ENCODE measurements at regions not wholly inside any gene's neighbourhood (a gene's known extent, or its start where the extent isn't known, plus 50 kb on each side); places are given as distances from the start of the nearest gene placed in this dataset.

DNA sequence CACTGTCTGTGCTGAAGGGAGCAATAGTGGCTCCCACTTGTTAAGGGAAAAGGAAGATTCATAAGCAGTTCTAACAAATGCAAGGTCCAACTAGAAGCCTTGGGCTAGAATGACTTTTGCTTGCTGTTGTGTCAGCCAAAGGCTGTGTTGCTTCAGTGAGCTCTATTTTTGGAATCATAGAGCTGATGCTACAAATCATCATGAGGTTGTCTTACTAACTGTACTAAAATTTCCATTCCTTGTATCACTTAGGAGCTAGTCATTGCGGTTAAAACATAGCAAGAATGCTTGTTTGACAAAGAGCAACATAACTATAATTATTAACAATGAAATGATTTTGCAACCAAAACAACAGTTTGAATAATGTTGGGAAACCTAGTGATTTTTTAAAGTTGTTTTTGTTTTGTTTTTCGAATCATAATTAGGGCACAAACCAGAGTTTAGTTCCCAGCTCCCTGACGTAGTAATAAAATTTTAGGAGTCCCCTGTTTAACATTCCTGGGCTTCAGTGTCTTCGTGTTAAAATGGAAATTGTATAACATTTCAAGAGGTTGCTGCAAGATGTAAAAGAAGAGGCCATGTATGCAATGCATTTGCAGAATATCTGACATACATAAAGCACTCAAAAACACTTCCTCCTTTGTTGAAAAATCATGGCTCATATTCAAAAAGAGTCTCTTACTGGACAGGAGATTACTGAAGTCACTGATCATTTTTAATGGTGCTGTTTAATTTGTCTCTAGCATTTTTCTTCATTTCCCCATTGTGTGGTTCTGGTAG, 183.4 kb downstream of the MACC1 start:
- intact Hi-C loops (cut with micrococcal nuclease), result no loop called here
- POLR2A ChIA-PET (ENCODE audit: partially characterized antibody), result no interaction called here
- Mint-ChIP-seq H3K36me3 (no peaks in the 10 kb centered on the region), H3K4me1 (no peaks in the 10 kb centered on the region), H3K4me3 (no peak overlapping the region), H3K27me3 (no peaks in the 10 kb centered on the region), H3K9me3 (peaks cover 0 to 4% (median 0%) of the 10 kb centered on the region in 8 donors), H3K27ac (no peak overlapping the region)
- DNase-seq, result no peak
- no peaks in the 10 kb centered on the region for H3K36me3 ChIP-seq (ENCODE audit: insufficient read depth, low read length)
- CTCF ChIA-PET (ENCODE audit: partially characterized antibody), result no interaction called here
- H3K4me3 ChIP-seq (ENCODE audit: low read length in 2 of 2), result no peak overlapping the region
- H3K4me1 ChIP-seq (ENCODE audit: insufficient read depth, low read length), result no peaks in the 10 kb centered on the region
- no peak overlapping the region for H3K27ac ChIP-seq (ENCODE audit: low read depth, low read length)
- H3K27me3 ChIP-seq (ENCODE audit: insufficient read depth, low read length), result no peaks in the 10 kb centered on the region
- H3K9me3 ChIP-seq (ENCODE audit: control insufficient read depth in 1 of 2, low read length in 2 of 2), result no peaks in the 10 kb centered on the region

DNA sequence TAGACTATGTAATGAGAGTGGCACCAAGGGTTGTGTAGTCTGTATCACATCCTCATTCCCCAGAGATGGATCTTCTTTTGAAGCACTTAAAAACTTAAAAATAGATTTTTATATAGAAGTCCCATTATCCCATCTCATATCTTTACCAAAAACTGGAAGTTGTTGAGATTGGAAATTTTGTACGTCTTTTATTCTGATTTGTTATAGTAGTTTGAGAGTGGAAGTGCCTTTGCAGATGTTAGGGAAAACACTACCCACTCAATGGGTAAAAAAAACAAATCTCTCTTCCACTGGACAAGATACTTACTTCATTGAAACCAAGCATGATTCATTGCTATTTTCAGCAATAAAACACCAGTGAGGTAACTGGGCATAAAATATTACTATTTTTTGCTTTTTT, 184.4 kb downstream of the MACC1 start:
- H3K4me1 Mint-ChIP-seq, result no peaks in the 10 kb centered on the region
- peaks cover 0 to 4% (median 1%) of the 10 kb centered on the region in 8 donors for H3K9me3 Mint-ChIP-seq
- H3K27me3 Mint-ChIP-seq, result no peaks in the 10 kb centered on the region
- no peak for DNase-seq
- H3K36me3 Mint-ChIP-seq, result no peaks in the 10 kb centered on the region
- Histone ChIP-seq H3K36me3 (ENCODE audit: insufficient read depth, low read length) (no peaks in the 10 kb centered on the region), H3K9me3 (ENCODE audit: control insufficient read depth in 1 of 2, low read length in 2 of 2) (no peaks in the 10 kb centered on the region), H3K4me1 (ENCODE audit: insufficient read depth, low read length) (no peaks in the 10 kb centered on the region), H3K27me3 (ENCODE audit: insufficient read depth, low read length) (no peaks in the 10 kb centered on the region), H3K27ac (ENCODE audit: low read depth, low read length) (no peak overlapping the region), H3K4me3 (ENCODE audit: low read length in 2 of 2) (no peak overlapping the region)
- intact Hi-C loops (cut with micrococcal nuclease), result no loop called here
- ChIA-PET CTCF (ENCODE audit: partially characterized antibody) (no interaction called here), POLR2A (ENCODE audit: partially characterized antibody) (no interaction called here)
- H3K27ac Mint-ChIP-seq, result no peak overlapping the region
- H3K4me3 Mint-ChIP-seq, result no peak overlapping the region

DNA sequence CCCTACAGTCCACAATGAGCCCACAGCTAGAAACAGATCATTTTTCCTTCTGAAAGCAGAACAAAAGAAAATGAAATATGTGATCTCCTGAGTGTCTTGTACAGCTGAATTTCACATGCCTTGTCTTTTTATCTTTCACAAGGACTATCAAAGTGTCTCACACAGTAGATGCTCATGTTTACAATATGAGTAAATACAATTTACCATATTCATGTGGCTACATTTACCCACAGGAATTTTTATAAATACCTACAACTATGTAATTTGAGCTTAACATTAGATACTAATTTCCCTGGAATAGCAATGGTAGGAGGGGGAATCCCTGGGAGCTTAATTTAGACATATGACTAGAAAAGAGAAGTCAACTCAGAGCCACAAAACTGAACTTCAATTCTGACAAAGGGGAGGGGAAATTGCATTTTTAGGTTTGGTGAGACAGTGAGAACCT, 186.2 kb downstream of the MACC1 start:
- ChIA-PET POLR2A (ENCODE audit: partially characterized antibody) (no interaction called here), CTCF (ENCODE audit: partially characterized antibody) (no interaction called here)
- H3K27ac ChIP-seq (ENCODE audit: low read depth, low read length), result no peak overlapping the region
- Mint-ChIP-seq H3K9me3 (peaks cover 0 to 9% (median 4%) of the 10 kb centered on the region in 8 donors), H3K27ac (no peak overlapping the region), H3K36me3 (no peaks in the 10 kb centered on the region), H3K4me1 (no peaks in the 10 kb centered on the region), H3K27me3 (no peaks in the 10 kb centered on the region), H3K4me3 (no peak overlapping the region)
- H3K4me3 ChIP-seq (ENCODE audit: low read length in 2 of 2), result no peak overlapping the region
- no peaks in the 10 kb centered on the region for H3K9me3 ChIP-seq (ENCODE audit: control insufficient read depth in 1 of 2, low read length in 2 of 2)
- no peak for DNase-seq
- intact Hi-C loops (cut with micrococcal nuclease), result no loop called here
- H3K4me1 ChIP-seq (ENCODE audit: insufficient read depth, low read length), result no peaks in the 10 kb centered on the region
- no peaks in the 10 kb centered on the region for H3K27me3 ChIP-seq (ENCODE audit: insufficient read depth, low read length)
- no peaks in the 10 kb centered on the region for H3K36me3 ChIP-seq (ENCODE audit: insufficient read depth, low read length)

DNA sequence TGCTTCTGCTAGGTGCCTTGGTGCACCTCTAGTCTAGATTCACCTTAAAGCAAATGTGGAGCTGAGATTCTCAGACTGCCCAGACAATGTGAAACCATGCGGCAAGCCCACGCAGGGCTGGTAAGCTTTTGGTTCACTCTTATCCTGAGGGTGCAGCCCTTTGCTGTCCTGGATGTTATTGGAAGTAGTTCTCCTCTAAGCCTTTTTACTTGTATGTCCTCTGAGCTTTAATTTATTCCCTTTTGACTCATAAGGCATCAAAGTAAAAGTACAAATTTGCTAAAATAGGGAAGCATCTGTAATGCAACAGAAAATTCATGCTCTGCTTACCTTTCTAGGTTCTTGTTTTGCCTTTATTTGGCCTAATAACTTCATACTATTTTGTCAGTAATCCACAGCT, 186.8 kb downstream of the MACC1 start:
- no peaks in the 10 kb centered on the region for H3K27me3 ChIP-seq (ENCODE audit: insufficient read depth, low read length)
- intact Hi-C loops (cut with micrococcal nuclease), result no loop called here
- H3K9me3 ChIP-seq (ENCODE audit: control insufficient read depth in 1 of 2, low read length in 2 of 2), result no peaks in the 10 kb centered on the region
- Mint-ChIP-seq H3K27ac (no peak overlapping the region), H3K4me3 (no peak overlapping the region), H3K9me3 (peaks cover 2 to 9% (median 4%) of the 10 kb centered on the region in 8 donors), H3K27me3 (no peaks in the 10 kb centered on the region), H3K4me1 (no peaks in the 10 kb centered on the region), H3K36me3 (no peaks in the 10 kb centered on the region)
- no peak for DNase-seq
- POLR2A ChIA-PET (ENCODE audit: partially characterized antibody), result no interaction called here
- H3K4me1 ChIP-seq (ENCODE audit: insufficient read depth, low read length), result no peaks in the 10 kb centered on the region
- H3K4me3 ChIP-seq (ENCODE audit: low read length in 2 of 2), result no peak overlapping the region
- H3K27ac ChIP-seq (ENCODE audit: low read depth, low read length), result no peak overlapping the region
- CTCF ChIA-PET (ENCODE audit: partially characterized antibody), result no interaction called here
- no peaks in the 10 kb centered on the region for H3K36me3 ChIP-seq (ENCODE audit: insufficient read depth, low read length)

DNA sequence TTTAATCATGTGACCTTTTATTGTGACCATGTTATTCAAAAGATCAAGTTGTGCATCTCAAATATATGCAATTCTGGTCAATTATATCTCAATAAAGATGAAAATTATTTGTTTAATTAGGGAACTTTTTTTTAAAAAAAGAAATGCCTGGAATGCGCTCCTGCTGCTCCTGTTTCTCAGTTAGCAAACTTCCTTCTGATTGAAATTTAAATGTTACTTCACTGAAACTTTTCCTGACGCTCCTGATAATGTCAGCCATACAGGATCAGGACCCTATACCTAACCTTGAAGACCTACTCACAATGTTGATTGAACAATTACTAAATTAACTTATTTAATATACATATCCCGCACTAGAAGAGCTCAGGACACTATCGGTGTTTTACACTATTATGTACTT, 190.4 kb downstream of the MACC1 start:
- POLR2A ChIA-PET (ENCODE audit: partially characterized antibody), result no interaction called here
- H3K27ac ChIP-seq (ENCODE audit: low read depth, low read length), result no peak overlapping the region
- H3K4me3 ChIP-seq (ENCODE audit: low read length in 2 of 2), result no peak overlapping the region
- DNase-seq, result no peak
- peaks cover 3 to 17% (median 8%) of the 10 kb centered on the region in 8 donors for H3K9me3 Mint-ChIP-seq
- H3K4me1 Mint-ChIP-seq, result no peaks in the 10 kb centered on the region
- no peaks in the 10 kb centered on the region for H3K36me3 ChIP-seq (ENCODE audit: insufficient read depth, low read length)
- no peaks in the 10 kb centered on the region for H3K9me3 ChIP-seq (ENCODE audit: control insufficient read depth in 1 of 2, low read length in 2 of 2)
- H3K27ac Mint-ChIP-seq, result no peak overlapping the region
- intact Hi-C loops (cut with micrococcal nuclease), result no loop called here
- no peaks in the 10 kb centered on the region for H3K27me3 ChIP-seq (ENCODE audit: insufficient read depth, low read length)
- no peak overlapping the region for H3K4me3 Mint-ChIP-seq
- CTCF ChIA-PET (ENCODE audit: partially characterized antibody), result no interaction called here
- H3K36me3 Mint-ChIP-seq, result no peaks in the 10 kb centered on the region
- H3K27me3 Mint-ChIP-seq, result no peaks in the 10 kb centered on the region
- no peaks in the 10 kb centered on the region for H3K4me1 ChIP-seq (ENCODE audit: insufficient read depth, low read length)

DNA sequence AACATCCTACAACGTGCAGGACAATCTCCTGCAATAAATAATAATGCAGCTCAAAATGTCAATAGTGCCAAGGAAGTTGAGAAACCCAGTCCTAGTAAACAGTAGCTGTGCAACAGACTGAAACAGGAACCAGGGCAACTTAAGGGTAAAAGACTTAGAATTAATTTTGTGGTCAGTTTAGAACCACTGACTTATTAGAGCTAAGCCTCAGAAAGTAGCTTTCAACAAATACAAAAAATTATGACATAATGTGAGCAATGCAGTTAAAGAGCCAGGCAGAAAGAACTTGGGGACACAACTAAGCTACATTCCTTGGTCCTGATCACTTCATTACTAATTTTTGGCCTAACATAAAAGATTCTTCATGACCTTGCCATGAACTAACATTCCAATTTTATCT, 195.4 kb downstream of the MACC1 start:
- CTCF ChIA-PET (ENCODE audit: partially characterized antibody), result no interaction called here

DNA sequence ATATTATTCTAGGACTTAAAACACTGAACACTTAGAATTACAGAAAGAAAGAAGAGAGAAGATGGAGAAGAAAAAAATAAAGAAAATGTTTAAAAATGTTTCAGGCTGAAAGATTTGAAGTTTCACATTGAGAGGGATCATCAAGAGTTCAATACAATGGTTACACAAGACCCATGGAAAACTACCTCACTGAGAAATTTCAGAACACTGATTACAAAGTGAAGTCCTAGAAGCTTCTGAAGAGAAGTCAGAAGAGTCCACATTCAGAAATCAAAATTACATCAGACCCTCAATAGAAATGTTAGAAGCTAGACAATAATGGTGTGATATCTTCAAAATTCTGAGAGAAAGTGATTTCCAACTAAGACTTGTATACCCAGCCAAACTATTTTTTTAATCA, 196.1 kb downstream of the MACC1 start:
- ChIA-PET CTCF (ENCODE audit: partially characterized antibody) (no interaction called here), POLR2A (ENCODE audit: partially characterized antibody) (no interaction called here)
- DNase-seq, result no peak
- Histone ChIP-seq H3K4me3 (ENCODE audit: low read length in 2 of 2) (no peak overlapping the region), H3K9me3 (ENCODE audit: control insufficient read depth in 1 of 2, low read length in 2 of 2) (no peaks in the 10 kb centered on the region), H3K27ac (ENCODE audit: low read depth, low read length) (no peak overlapping the region), H3K4me1 (ENCODE audit: insufficient read depth, low read length) (no peaks in the 10 kb centered on the region), H3K27me3 (ENCODE audit: insufficient read depth, low read length) (no peaks in the 10 kb centered on the region), H3K36me3 (ENCODE audit: insufficient read depth, low read length) (no peaks in the 10 kb centered on the region)
- intact Hi-C loops (cut with micrococcal nuclease), result no loop called here
- no peaks in the 10 kb centered on the region for H3K36me3 Mint-ChIP-seq
- H3K4me3 Mint-ChIP-seq, result no peak overlapping the region
- H3K4me1 Mint-ChIP-seq, result no peaks in the 10 kb centered on the region
- H3K27me3 Mint-ChIP-seq, result no peaks in the 10 kb centered on the region
- H3K27ac Mint-ChIP-seq, result no peak overlapping the region
- peaks cover 4 to 15% (median 8%) of the 10 kb centered on the region in 8 donors for H3K9me3 Mint-ChIP-seq

More for the DNA sequence above, 195.4 kb downstream of the MACC1 start:
- Mint-ChIP-seq H3K4me3 (no peak overlapping the region), H3K36me3 (no peaks in the 10 kb centered on the region), H3K9me3 (peaks cover 4 to 20% (median 8%) of the 10 kb centered on the region in 8 donors), H3K4me1 (no peaks in the 10 kb centered on the region), H3K27ac (no peak overlapping the region), H3K27me3 (no peaks in the 10 kb centered on the region)
- Histone ChIP-seq H3K27me3 (ENCODE audit: insufficient read depth, low read length) (no peaks in the 10 kb centered on the region), H3K4me1 (ENCODE audit: insufficient read depth, low read length) (no peaks in the 10 kb centered on the region), H3K4me3 (ENCODE audit: low read length in 2 of 2) (no peak overlapping the region), H3K27ac (ENCODE audit: low read depth, low read length) (no peak overlapping the region), H3K9me3 (ENCODE audit: control insufficient read depth in 1 of 2, low read length in 2 of 2) (no peaks in the 10 kb centered on the region), H3K36me3 (ENCODE audit: insufficient read depth, low read length) (no peaks in the 10 kb centered on the region)
- no peak for DNase-seq
- intact Hi-C loops (cut with micrococcal nuclease), result no loop called here
- POLR2A ChIA-PET (ENCODE audit: partially characterized antibody), result no interaction called here

All from CD4-positive, alpha-beta memory T cell (primary cell).